ENCODE measurements at regions not wholly inside any gene's neighbourhood (a gene's known extent, or its start where the extent isn't known, plus 50 kb on each side); places are given as distances from the start of the nearest gene placed in this dataset.

GRCh38 chr4:27101561-27101960, 240.9 kb downstream of the STIM2 start:
- no peak for TF ChIP-seq EZH2 (IDR thresholded peaks at IDR 0.05; ENCODE audit: low read depth)
- TF ChIP-seq, protein P1, sequence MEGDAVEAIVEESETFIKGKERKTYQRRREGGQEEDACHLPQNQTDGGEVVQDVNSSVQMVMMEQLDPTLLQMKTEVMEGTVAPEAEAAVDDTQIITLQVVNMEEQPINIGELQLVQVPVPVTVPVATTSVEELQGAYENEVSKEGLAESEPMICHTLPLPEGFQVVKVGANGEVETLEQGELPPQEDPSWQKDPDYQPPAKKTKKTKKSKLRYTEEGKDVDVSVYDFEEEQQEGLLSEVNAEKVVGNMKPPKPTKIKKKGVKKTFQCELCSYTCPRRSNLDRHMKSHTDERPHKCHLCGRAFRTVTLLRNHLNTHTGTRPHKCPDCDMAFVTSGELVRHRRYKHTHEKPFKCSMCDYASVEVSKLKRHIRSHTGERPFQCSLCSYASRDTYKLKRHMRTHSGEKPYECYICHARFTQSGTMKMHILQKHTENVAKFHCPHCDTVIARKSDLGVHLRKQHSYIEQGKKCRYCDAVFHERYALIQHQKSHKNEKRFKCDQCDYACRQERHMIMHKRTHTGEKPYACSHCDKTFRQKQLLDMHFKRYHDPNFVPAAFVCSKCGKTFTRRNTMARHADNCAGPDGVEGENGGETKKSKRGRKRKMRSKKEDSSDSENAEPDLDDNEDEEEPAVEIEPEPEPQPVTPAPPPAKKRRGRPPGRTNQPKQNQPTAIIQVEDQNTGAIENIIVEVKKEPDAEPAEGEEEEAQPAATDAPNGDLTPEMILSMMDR (conservative IDR thresholded peaks at IDR 0.05) = no peak
